HUDEP-2 (cell line): ENCODE measurements at regions not wholly inside any gene's neighbourhood (a gene's known extent, or its start where the extent isn't known, plus 50 kb on each side); places are given as distances from the start of the nearest gene placed in this dataset.

Experiments
- DNase-seq, 76 experiments: peaks; one replicate each; lab custom pipeline; 2025; ENCODE audit not compliant: unreplicated experiment in 76 of 76; lab: John Stamatoyannopoulos, UW

DNA sequence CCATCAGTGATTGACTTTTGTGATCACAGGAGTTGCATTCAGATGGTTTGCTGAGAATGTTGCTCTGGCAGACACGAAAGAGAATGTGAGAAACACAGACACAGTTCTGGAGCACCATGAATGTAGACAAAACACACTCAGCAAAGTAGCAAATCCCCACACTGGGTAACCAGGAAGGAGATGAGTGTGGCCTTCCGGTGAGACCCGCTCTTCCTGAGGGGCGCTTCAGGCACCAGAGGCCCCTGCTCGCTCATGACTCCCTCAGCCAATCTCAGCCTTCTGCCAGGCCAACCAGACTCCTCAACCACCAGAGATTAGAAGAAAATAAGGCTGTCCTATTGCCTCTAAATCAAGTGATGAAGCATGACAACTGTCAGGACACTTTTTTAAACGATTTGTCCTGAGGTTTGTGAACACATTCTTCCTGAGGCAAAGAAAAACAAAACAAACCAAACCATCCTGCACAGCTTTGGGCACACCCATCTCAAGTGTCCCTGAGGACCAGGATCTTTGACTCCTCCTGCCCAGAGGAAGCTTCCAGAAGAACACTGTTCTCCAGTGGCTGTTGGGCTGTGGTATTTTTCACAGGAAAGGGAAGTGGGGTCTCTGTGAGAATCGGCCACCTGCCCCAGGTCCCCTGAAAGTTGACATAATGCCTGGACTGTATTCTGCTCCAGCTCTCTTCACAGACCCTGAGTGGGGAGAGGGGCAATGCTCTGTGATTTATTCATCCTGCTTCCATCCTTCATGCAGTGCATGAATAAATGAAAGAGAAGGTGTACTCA, 152.8 kb downstream of the BCL11A start:
- DNase-seq = no peak

DNA sequence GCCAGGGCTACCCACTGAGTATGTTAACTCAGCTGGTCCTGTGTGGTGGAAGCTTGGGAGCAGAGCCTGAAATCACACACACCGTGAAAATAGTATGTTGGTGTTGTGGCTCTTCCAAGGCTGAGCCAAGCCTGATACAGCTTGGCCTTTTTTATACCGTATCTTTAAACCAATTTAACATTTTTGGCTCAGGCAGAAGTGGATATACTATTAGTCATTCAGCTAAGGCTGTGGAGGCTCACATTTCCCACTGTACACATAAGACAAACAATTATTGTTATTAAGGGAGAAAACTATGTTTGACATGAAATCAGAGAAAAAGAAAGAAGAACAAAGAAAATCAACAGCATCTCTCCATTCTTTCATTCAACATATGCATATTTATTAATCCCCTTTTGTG, 159.0 kb downstream of the BCL11A start:
- DNase-seq = no peak

DNA sequence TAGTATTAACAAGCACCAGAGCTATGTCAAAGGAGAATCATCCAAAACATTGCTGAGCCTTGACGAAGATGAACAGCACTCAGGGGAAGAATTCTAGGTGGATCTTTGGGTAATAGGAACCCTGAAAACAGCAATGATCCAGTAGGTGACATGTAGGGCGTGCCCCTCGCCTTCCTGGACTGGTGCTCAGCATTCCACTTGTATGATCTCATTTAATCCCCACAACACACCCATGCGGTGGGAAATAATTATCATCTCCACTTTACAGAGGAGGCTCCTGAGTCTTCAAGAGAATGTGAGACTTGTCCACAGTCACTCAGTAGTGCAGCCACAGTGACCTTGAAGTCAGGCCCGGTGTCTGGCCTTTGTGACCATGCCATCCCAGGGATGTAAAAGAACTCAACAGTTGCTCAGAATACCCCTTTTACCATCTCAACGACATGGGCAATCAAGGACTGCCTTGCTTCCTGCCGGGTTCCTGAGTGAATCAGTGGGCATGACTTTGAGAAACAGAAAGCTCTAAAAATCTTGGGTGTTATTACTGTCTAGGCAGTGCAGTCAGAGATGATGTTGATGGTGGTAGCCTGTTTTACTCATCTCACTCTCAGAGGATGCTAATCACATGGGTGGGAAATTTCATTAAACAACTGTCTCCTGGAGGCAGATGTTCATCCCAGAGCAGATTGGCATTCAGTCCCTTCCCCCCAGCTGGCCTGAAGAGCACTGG, 161.6 kb downstream of the BCL11A start:
- DNase-seq = no peak

DNA sequence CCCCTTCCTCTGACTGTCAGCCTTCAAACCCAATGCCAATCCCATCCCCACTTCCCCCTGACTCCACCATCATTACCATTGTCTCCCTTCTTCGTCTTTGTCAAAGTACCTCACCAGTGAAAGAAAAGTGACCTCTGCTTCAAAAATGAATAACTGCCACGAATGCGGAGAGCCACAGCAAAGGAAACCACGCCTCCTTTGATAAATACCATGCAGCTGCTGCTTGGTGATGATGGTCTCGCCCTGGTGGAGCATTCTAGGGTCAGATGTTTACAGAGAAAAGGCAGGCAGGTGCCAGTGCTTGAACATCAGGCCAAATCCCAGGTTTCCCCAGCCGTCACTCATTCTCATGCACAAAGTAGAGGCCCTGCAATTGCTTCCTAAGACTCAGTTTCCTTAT, 162.2 kb downstream of the BCL11A start:
- no peak for DNase-seq

DNA sequence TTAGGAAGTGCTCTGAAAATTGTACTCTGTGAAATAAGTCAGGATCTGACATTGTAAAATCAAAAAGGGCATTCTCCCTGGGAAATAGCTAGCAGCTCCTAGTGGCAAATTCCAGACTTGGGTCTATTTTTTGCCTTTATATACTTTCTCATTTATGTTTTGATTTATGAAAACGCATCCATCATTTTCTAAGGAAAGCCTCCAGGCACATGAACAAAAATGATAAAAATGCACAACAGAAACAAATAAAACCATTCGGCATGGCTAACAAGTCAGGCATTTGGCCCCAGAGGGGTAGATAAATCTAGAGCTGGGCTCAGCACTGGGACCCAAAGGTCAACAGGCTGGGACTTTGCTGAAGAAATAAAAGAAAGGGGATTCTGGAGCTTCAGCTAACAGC, 167.0 kb downstream of the BCL11A start:
- no peak for DNase-seq

- no peak for DNase-seq
These were observed 167.8 kb downstream of the BCL11A start for GRCh38 chr2:60385648-60386047.

- no peak for DNase-seq
These were observed 169.9 kb downstream of the BCL11A start for GRCh38 chr2:60383401-60384143.

DNA sequence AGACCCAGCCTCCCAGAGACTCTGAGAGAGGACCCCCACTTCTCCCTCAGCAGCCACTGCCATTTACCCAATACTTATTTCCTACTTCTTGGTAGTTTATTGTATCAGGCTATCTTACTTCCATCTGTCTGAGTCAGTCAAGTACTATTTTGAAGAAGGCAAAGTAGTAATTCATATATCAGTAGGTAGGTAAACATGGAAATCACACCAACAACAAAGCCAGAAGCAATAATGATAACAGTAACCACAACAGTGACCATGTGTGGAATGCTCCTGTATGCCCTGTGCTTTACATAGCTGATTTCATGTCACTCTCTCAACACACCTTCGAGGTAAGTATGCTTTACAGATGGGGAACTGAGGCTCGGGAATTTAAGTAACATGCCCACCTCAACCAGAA, 173.0 kb downstream of the BCL11A start:
- DNase-seq = no peak

DNA sequence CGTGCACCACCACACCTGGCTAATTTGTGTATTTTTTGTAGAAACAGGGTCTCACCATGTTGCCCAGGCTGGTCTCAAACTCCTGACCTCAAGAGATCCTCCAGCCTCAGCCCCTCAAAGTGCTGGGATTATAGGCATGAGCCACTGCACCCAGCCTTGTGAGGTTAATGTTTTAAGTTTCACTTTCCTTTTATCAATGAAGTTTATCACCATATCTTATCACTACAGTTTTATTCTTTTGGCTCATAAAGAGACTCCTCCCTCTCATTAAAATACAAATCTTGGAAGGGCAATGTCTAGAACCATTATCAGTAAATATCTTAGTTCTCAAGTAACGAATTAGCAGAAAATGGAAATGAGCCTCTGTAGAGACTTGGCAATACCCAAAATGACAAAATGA, 173.8 kb downstream of the BCL11A start:
- no peak for DNase-seq

- DNase-seq = no peak
These were observed 174.2 kb downstream of the BCL11A start for GRCh38 chr2:60379216-60379615.

GRCh38 chr2:60377825-60378224, 175.6 kb downstream of the BCL11A start:
- DNase-seq = no peak

DNA sequence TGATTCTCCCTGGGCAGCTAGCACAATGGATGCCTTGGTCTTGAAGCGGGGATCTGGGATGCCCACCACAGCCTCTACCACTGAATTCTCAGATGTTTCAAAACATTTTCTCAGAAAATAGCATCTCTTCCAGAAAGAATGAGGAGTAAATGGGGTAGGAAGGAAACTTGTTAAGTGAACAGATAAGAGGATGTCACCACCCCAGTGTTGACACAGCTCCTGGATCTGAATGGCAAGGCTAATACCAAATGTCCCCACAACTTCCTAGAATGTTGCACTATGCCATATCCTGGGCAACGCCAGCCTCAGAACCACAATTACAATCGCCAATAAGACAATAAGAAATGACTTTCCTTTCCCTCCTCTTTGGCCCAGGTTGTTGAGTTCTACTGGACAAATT, 177.2 kb downstream of the BCL11A start:
- DNase-seq = no peak

GRCh38 chr2:60371681-60372080, 181.8 kb downstream of the BCL11A start:
- no peak for DNase-seq

GRCh38 chr2:60371219-60371618, 182.2 kb downstream of the BCL11A start:
- no peak for DNase-seq

DNA sequence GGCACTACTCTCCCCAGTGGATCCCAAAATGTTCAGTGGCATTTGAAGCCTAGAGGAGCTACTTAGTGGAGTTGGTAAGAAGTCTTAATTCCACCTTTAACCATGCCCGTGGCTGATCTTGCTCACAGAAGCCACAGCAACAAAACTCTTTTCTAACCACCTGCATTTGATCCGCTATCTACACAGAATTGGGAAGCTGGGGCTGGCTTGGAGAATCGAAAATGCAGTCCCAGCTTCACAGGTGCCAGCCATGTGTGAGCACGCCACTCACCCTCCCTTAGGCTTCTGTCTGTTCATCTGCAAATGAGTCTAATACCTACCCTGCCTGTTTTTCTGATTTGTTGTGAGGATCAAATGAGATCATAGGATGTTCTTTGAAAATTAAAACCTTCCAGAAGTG, 182.6 kb downstream of the BCL11A start:
- no peak for DNase-seq

DNA sequence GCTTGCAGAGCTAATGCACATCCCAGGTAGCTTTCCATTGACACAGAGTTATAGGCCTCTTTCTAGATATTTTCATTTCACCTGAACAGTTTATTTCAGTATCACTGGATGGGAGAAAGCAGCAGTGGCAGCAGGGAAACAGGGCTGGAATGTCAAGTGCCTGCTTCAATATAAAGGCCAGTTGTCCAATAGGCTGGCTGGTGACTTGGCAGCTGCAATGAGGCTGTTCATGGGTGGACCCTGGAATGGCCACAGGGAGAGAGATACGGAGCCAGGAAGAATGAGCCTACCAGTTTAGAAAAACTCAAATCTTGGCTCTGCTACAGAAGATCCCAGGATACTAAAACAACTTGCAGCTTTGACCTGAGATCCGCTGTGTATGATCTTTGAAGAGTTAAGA, 185.0 kb downstream of the BCL11A start:
- DNase-seq = no peak

DNA sequence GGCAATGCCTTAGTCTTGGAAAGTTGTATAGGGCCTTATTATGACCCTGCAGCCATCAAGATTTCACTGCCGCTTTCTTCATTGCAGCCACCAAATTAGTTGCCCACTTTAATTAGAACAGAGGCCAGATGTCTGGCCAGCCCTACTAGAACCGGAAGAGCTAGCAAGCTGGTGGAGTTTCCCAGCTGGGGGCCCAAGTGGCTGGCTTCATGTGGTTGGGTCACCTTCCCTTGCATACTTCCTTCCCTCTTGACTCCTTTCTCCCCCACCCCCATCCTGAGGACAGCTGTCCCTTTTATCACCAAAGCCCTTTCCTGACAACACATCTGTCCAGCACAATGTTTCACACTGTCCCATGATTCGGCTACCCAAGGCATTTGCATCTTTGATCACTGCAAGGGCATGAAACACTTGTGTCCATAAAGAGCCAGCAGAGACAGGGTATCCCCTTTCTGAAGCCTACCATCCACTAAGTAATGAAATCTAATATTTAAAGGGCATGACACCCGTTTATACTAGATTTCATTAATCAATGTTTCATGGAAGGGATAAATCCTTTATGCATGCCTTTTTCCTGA, 187.2 kb downstream of the BCL11A start:
- no peak for DNase-seq

- no peak for DNase-seq
These were observed 187.9 kb downstream of the BCL11A start for GRCh38 chr2:60365556-60365955.

- DNase-seq = no peak
These were observed 189.0 kb downstream of the BCL11A start for GRCh38 chr2:60364491-60364890.

- DNase-seq = no peak
These were observed 192.0 kb downstream of the BCL11A start for GRCh38 chr2:60361498-60361897.

DNA sequence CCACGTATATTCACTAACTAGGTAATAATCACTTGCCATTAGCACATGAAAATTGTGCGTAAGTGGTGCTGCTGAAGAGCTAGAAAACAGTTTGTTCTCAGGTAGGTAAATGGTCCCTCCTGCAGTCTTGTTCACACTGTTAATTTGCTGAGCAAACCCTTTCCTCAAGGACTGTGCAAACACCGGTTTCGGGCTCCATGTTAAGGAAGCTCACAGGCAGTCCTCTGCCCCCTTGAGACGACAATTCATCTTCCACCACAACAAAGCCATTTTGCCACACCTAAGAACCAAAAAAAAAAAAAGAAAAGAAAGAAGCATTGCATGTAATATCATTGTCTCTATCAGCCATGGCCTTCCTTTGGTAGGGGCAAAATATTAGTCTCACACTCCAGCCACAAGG, 193.9 kb downstream of the BCL11A start:
- DNase-seq = no peak
